Erythroblast (primary cell): ENCODE measurements at regions not wholly inside any gene's neighbourhood (a gene's known extent, or its start where the extent isn't known, plus 50 kb on each side); places are given as distances from the start of the nearest gene placed in this dataset.
"Not testable (repeated sequence)": the region's sequence is repeated elsewhere in the genome, so short reads cannot be mapped to it uniquely, and the experiment has no call there.

Experiments used
- DNase-seq, 2 experiments: peaks; one replicate each; lab custom pipeline; 2025; lab: John Stamatoyannopoulos, UW

DNA sequence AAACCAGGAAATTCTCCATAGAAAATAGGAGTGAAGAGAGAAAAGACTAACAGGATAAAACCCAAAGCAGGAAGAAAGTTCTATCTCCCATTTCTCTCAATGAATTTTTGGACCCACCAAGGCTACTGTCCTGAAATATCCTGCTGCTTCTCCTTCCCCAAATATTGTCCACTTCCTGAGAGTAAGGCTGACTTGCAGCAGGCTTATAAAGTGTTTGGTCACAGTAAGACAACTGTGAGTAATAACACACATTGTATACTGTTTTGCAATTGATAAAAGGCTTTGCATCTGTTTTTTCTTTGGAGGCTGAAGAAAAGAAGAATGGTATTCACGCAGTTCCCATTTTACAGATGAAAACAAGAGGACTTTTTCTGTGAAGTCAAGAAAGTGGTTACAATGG is 52.8 kb downstream of the FOXD4L6 start:
- not testable (repeated sequence) for DNase-seq

DNA sequence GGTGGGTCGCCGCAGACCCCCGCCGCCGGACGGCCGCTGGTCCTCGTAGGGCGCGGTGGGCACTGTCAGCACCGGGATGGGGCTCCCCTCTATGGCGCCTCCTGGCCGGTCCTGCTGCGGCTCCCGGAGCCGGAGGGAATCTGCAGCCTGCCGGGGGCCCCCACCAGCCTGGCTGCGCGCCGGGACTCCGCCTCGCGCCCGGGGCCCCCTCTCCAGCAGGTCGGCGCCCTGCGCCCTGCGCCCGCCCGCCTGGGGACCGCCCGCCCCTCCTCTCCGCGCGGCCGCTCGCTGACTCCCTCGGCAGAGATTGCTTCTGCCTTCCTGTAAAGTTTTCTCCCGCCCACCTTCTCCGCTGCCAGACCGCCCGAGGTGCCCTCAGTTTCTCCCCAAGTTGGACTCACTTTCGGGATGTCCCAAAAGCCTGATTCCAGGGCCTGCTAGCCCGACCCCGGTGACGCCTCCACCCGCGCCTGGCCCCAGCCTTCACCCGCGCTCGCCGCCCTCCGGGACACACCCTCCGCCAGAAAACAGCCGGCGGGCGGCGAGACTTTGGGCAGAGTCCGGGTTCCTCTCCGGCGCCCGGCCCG is 54.0 kb downstream of the FOXD4L6 start:
- DNase-seq, result not testable (repeated sequence)

DNA sequence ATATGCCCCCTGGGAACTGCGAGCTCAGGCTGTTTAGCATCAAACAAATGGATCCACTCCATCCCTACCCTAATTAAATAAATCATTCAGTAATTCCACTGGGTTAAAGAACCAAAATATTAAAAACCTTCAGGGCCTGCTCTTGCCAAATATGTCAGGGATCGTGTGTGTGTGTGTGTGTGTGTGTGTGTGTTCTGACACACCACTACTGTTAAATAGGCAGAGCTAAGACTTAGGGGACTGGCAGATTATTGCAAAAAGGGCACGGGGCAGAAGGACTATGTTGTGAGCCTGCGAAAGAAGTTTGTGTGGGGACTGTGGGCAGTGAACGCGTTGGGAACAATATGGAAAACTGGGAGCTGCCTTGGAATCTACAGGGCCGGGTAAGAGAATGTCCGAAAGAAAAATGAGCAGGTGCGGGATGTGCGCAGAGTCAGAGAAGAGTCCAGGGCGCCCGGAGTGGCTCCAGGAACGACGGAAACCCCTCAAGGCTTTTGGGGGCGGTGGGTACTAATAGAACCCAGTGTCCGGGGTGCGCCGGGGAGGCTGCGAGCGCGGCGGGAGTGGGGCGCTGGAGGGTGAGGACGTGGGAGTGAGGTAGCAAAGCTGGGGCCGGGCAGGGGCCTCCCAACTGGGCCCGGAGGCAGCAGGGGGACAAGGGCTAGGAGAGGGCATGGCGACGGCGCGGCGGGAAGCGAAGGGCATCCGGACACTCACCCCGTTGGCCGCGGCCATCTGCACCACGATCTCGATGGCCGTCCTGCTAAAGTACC is 54.8 kb downstream of the FOXD4L6 start:
- DNase-seq, result not testable (repeated sequence)

DNA sequence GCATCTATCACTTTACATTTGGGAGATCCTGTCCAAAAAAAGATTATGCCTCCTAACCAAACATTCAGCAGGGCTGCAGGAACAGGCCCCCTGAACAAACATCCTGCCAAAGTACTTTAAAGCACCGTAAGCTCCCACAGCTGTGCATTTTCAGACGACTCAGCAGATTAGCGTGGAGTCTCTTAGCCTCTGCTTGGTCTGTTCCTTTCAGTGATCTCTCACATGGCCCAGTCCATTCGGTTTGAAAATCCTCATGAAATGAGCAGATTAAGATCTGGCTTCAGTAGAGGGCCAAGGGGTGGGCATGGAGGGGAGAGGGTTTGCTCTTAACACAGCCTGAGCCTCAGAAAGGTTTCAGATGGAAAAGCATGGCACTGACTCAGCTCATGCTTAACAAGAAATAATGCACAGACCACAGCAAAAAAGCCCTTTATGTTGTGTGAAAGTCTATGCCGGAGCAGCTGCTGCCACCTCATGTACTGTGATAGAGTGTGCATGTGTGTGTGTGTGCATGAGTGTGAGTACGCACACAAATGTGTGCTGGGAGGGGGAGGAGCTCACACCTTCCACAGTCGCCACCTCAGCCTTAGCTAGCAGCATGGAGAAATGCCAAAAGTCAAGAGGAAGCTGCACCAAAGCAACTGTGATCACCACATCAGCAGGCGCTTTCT is 64.2 kb downstream of the FOXD4L6 start:
- not testable (repeated sequence) for DNase-seq

DNA sequence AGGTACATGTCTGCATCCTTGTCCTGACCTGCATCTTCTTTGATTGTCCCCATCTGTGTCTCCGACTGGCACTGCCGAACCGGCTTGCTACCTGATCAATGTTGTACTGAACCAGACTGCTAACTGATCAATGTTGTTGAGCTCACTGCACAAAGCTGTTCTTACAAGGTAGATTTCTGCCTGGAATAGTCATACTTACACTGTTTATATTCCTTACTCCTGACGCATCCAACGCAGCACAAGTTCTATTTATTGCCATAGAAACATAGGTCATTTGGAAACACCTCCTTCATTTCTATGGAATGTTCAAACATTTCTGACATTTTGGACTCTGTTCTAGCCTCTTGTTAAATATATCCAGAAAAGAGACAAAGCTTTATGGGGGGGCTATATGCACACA is 65.2 kb downstream of the FOXD4L6 start:
- not testable (repeated sequence) for DNase-seq

DNA sequence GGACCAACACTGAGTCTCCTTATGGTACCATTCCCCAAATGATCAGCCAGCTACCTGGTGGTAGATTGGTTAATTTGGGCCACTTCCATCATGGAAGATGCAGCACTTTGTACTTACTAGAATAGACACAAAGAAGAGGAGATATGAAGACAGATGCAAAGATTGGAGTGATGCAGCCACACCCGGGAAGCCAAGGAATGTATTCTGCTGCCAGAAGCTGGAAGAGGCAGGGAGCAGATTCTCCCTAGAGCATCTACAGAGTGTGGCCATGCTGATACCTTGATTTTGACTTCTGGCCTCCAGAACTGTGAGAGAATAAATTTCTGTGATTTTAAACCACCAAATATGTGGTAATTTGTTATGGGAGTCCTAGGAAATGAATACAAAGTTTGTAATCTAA is 68.9 kb downstream of the FOXD4L6 start:
- not testable (repeated sequence) for DNase-seq

DNA sequence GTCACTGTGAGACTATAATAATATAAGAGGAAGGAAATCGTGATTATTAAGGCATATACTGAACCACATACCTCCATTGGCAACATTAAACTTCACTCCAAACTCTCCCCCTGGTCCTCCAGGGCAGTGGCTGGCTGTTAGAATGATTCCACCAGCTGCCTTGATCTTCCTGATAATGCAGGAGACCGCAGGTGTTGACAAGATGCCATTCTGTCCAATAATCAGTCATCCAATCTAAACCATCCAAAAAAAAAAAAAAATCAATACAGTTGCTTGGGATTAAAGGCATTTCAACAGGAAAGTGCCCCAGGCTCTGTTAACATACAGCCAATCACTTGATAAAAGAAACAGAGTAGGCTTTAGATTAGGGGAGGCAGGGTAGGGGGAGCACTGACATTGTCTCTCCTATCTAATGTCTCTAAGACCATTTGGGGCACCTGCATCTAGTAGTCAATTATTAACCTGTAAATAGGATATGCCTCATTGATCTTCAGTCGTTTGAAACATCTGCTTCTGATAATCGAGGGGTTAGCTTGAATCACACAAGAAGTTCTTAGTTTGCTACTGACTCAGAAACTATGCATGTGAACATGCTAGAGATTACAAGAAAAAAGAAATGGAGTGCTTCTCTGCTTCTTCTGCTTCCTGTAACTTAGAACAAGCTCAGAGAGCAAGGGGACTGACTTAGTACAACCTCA is 74.7 kb downstream of the FOXD4L6 start:
- not testable (repeated sequence) for DNase-seq

DNA sequence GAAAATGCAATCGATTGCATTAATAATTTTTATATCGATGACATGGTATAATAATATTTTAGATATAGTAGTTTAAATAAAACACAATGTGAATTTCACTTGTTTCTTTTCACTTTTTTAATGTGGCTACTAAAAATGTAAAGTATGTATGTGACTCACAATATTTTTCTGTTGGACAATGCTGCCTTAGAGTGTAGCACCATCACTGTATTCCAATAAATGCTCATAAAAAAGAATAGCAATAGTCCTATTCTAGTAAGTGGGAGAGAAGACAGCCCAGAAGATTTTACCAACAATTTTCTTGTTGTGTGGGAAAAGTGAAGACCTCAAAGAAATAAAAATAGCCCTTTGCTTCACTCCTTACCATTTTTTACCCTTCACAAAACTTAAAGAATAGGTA is 79.8 kb downstream of the FOXD4L6 start:
- not testable (repeated sequence) for DNase-seq

DNA sequence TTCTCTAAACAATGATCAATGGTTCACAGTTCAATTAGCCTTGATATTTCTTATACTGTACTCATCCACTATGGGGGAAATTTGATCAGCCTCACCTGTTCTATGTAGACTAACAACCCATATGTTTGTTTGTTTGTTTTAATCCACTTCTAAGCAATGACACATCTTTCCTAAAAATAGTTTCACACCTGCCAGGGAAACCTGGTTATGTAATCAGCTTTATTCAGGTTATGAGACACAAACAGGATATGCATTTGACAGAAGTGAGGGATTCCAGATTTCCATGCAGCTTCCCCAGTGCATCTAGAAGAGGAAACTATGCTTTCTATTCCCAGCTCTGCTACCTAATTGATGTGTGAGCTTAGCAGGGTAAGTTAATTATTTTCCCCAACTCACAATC is 80.7 kb downstream of the FOXD4L6 start:
- DNase-seq, result not testable (repeated sequence)

DNA sequence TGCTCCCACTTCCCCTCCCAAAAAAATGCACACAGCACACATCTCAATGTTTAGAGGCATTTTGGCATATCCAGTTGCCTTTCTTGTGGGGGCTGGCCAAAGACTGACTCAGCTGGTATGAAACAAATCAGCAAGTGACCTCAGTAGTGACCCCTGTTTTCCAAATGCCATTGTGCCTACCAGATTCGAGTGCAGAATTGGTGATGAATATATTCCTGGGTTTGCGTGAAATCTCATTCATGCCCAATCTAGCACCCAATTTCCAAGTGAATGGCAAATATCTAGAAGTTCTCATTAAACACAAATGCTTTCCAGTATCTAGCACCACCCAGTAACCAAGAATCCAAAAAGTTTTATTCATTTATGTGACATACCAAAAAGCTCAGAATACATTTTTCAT is 83.6 kb downstream of the FOXD4L6 start:
- not testable (repeated sequence) for DNase-seq

DNA sequence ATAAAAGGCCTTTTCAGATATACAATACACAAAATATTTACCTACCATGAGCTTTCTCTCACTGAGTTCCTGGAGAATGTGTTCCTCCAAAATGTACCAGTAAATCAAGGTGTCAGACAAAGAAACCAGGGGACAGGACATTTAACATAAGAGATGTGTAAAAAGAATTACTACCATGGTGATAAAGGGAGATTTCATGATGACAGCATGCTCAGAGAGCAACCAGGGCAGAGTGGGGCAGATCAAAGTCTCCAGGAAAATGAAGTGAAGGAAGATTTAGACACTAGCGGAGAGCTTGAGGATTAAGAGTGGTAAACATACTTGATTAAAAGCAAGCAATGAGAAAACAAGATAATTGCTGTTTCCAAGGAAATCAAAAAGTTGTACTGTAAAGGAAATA is 85.0 kb downstream of the FOXD4L6 start:
- not testable (repeated sequence) for DNase-seq

DNA sequence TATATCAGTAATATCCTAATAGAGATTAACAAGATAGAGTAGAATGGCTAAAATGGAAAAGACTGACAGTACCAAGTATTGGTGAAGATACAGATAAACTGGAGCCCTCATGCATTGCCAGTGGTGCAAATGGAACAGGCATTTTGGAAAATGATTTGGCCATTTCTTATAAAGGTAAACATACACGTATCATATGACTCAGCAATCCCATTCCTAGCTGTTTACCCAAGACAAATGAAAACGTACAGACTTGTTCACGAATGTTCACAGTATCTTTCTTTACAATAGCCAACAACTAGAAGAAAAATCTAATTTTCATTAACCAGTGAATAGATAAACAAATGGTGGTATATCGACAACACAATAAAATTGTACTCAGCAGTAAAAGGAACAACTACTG is 86.4 kb downstream of the FOXD4L6 start:
- not testable (repeated sequence) for DNase-seq

DNA sequence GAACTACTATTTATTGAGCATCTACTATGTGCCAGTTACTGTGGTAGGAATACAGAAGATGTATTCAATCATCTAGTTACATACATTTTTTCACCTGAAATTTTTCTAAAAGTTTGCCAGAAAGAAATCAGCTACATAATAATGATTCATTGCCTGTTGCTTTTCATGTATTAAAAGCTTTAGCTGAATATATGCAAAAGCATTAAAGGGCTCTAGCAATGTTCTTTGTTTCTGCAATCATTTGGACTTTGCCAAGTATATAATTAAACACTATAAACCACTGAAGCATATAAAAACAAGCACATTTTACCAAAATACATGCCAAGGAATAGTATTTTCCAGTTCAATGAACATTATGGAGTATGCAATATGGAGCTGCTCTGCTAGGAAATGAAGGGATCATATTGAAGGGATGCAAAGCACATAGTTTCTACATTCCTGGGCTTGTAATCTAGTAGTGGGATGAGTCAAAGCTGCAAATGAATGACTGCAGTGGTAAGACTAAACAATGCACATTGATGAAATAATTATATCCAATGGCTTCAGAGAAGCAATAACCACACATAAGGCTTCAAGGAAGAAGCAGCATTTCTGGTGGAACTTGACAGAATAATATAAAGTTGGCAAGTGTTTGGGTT is 87.7 kb downstream of the FOXD4L6 start:
- not testable (repeated sequence) for DNase-seq

DNA sequence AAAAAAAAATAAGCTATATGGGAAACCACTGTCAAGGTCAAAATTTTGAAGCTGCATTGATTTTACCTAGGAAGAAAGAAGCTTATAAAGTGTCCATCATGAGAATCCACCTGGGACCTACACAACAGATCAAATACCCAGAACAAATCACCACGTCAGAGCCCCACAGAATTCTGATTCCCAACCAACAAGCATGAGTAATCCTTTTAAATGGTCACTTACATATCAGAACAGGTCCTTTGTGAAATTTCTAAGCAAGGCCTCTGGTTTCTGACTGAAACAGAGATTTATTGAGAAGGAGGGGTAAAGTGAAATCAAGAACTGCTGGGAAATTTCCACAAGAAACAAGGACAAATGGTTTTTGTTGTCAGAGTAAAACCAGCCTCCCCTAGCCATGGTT is 93.2 kb downstream of the FOXD4L6 start:
- not testable (repeated sequence) for DNase-seq

DNA sequence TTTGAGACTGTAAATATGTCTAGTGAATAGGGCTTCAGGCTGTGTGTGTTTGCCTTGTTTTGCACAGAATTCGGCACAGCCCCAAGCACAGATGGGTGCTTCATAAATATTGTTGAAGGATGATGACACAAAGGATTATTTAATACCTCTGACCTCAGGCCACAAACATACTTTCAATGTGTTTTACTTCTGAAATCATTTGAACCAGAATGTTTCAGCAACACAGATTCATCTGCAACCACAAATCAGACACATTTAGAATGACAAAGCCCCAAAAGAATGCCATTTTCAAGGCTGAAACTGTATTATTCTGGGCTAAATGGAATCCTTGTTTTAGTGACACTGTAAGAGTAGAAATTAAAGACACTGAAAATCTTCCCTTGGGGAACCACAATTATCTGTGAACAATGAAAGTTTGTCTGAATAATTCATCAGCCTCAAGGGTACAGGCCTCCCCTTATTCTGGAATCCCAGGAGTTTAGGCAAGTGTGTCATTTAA is 93.7 kb downstream of the FOXD4L6 start:
- not testable (repeated sequence) for DNase-seq

DNA sequence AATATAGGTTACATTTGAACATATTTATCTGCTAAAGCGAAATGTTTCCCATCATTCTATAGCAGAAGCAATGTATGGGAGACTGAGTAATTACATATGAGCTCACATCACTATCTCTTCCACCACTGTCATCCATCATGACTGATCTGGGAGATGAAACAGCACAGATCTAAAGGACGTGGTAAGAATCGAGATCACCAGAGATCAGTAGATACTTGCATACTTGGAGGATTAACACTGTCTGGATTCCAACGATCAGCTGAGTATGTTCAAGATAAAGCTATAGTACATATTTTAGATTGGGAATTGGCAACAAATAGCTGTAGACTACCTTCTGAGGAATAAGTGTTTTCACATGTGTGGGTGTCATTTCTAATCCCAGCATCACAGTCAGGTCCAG is 94.6 kb downstream of the FOXD4L6 start:
- DNase-seq, result not testable (repeated sequence)

DNA sequence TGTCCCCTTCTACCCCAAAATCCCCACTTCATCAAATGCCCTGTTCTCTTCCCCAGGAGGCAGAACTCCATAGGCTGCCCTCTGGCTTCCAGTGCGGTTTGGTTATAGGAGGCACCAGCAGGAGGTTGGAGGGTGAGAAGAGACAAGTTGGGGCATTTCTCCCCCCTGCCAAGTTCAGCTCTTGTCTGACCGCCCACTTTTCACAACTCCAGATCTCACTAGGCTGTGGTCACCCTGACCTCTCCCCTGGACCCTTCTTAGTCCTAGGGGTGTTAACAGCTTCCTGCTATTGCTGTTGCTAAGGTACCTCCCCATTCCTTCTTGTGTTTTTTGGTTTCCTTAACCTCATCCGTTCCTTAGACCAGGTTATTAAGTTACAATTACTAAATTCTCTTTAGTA is 95.1 kb downstream of the FOXD4L6 start:
- DNase-seq, result not testable (repeated sequence)

DNA sequence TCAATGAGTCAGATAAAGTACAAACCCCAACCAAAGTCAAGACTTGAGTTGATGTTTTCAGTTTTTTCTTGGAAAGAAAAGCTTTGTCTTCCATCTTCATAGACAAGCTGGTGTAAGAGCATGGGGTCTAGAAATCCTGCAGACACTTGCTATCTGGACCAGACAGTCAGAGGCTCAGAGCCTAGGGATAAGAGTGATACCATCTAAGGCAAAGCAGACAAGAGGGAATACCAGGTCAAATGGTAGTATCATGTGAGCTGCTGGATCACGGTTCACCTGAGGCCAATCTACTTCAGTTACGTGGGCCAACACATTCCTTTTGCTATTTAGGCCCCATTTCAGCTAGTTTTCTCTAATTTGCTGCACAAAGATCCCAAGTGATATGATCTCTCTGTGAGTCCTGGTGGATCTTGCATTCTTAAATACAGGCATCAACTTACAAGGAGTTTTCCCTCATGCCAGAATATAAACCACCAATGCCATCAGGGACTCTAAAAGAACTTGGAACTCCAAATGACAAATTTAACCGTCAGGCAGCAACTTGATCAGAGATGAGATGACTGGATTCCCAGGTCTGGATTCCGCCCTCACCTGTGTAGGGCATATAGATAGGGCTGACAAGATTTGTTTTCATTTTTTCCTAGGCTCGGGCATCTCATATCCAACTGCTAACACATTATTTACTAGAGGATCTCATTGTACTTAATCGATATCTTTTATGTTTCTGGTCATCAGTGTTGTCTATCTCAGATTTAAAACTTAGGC is 101.4 kb downstream of the FOXD4L6 start:
- DNase-seq, result not testable (repeated sequence)

DNA sequence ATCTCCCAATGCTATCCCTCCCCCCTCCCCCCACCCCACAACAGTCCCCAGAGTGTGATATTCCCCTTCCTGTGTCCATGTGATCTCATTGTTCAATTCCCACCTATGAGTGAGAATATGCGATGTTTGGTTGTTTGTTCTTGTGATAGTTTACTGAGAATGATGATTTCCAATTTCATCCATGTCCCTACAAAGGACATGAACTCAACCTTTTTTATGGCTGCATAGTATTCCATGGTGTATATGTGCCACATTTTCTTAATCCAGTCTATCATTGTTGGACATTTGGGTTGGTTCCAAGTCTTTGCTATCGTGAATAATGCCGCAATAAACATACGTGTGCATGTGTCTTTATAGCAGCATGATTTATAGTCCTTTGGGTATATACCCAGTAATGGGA is 106.1 kb downstream of the FOXD4L6 start:
- DNase-seq, result not testable (repeated sequence)

DNA sequence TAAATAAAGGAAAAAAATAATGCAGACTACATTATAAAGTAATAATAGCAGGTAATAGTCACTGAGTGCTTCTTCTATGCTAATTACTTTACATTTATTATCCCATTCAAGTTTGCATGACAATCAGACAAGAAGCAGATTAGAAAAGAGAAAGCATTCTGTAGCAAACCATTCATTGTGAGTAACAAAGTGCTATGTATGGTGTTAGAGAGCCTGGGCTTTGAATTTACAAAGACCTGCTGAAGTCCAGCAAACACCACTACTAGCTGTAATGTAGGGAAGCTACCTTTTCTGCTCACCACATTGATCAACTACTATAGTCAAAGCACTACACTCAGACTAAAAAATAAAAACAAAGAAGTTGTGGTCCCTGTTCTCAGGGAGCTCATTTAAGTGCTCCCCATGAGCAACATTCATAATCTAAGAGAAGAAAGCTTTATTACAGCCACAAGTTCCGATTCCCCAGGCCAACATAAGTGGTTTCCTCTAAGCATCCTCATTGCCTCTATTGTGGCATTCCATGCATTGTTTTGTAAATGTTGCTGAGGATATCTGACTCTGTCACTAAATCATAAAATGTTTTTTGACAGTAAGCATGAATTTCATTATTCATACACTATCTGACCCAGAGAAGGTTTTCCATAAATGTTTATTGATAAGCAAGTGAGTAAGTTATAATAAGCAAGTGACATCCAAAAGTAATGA is 108.5 kb downstream of the FOXD4L6 start:
- not testable (repeated sequence) for DNase-seq
